Muscle layer of duodenum (tissue), 2 donors: ENCODE measurements at regions not wholly inside any gene's neighbourhood (a gene's known extent, or its start where the extent isn't known, plus 50 kb on each side); places are given as distances from the start of the nearest gene placed in this dataset.

Experiments used
- H3K27ac ChIP-seq: one replicate; pipeline ENCODE4 v1.7.0; 2013; ENCODE audit warnings: mild to moderate bottlenecking, low read length
- H3K27me3 ChIP-seq: one replicate; pipeline ENCODE4 v1.7.0; 2013; ENCODE audit warnings: low read depth, mild to moderate bottlenecking, control low read depth, low read length
- H3K36me3 ChIP-seq, 2 donors: one replicate each; pipeline ENCODE4 v1.7.0; 2013; ENCODE audit warnings: low read length in 2 of 2, control low read depth in 1 of 2, mild to moderate bottlenecking in 1 of 2; ENCODE audit not compliant: insufficient read depth in 2 of 2, control insufficient read depth in 1 of 2
- H3K4me1 ChIP-seq, 2 donors: one replicate each; pipeline ENCODE4 v1.7.0; 2013; ENCODE audit warnings: low read length in 2 of 2, mild to moderate bottlenecking in 2 of 2, control low read depth in 1 of 2, moderate library complexity in 1 of 2; ENCODE audit not compliant: insufficient read depth in 2 of 2, control insufficient read depth in 1 of 2
- H3K4me3 ChIP-seq, 2 donors: one replicate each; pipeline ENCODE4 v1.7.0; 2013; ENCODE audit warnings: low read length in 2 of 2, low read depth in 1 of 2, mild to moderate bottlenecking in 1 of 2
- H3K9me3 ChIP-seq, 2 donors: one replicate each; pipeline ENCODE4 v1.7.0; 2013; ENCODE audit warnings: low read length in 2 of 2, control low read depth in 1 of 2, mild to moderate bottlenecking in 1 of 2; ENCODE audit not compliant: control insufficient read depth in 1 of 2
- donor health status: healthy.

DNA sequence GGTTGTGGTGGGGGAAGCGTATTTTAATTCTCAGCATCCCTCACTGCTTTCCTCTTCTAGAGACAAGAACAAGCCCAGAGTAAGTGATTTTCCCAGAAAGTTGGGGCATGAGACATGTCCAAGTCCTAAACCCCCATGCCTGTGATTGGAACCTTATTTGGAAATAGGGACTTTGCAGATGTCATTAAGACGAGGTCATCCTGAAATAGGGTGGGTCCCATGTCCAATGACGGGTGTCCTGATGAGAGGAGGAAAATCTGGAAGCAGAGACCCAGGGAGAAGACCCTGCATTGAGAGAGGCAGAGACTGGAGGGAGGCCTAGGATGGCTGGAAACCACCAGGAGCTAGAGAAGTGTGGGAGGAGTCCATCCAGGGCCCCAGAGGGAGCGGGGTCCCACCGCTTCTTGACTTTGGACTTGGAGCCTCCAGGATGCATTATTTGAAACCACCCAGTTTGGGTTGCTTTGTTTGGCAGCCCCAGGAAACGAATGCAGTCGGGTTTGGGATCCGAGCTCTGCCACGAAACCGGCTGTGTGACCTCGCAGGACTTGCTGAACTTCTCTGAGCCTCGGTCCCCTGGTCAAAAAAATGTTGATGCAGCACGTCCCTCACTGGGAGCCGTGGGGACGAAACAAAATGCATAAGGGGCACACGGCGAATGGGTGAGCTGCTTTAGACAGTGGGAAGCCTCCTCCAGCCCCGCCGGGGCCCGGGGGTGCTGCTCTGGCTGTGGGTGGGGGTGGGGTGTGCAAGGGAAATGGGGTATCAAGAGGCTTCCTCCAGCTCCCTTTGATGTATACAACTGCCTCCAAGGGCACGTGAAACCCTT is 113.9 kb downstream of the CPZ start:
- H3K4me3 ChIP-seq, result no peak overlapping the region
- H3K27me3 ChIP-seq, result no peaks in the 10 kb centered on the region
- H3K4me1 ChIP-seq, result no peaks in the 10 kb centered on the region
- H3K9me3 ChIP-seq, result no peaks in the 10 kb centered on the region
- H3K36me3 ChIP-seq, result no peaks in the 10 kb centered on the region
- H3K27ac ChIP-seq, result no peak overlapping the region

DNA sequence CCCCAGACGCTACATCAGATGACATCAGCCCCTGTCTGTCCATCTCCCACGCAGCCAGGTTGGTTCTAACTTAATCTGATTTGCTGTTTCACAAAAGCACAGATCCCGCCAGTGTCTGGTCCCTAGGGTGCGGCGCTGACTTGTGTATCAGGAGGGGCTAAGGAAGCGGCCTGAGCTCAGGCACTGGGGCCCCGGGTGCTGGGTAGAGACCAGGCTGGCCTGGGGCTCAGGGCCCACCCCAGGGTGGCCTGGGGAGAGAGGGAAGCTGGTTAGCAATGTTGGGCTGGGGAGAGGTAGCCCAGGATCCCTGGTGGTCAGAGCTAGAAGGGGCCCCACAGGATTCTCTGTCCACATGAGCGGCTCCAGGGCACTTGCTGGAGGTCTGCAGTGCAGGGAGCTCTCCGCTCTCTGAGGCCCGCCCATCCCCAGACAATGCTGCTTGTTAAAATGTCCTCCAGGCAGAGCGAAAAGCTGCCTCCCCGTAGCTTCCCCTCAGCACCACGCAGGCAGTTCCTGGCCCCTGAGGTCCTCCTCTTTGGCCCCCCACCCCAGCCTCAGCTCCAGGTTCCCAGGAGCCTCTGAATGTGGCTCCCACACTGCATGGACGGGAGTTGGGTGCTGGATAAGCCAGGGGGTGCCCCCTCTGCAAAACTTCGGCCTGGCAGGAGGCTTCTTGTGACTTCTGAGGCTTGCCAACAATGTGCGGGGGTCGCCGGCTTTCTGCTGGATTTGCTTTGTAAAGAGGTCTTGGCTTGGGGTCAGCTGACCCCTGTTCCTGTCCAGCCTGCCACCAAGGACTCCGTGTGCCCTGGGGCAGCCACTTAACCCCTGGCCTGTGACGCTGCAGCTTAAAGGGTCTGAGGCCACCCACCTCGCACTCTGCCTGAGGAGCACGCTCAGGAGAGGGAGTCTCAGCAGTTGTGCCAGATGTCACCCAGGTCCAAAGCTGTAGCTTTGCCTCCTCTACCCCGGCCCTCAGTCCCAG is 112.9 kb downstream of the CPZ start:
- Histone ChIP-seq H3K27me3 (no peaks in the 10 kb centered on the region), H3K9me3 (no peaks in the 10 kb centered on the region), H3K4me1 (no peaks in the 10 kb centered on the region), H3K27ac (no peak overlapping the region), H3K36me3 (no peaks in the 10 kb centered on the region), H3K4me3 (no peak overlapping the region)

DNA sequence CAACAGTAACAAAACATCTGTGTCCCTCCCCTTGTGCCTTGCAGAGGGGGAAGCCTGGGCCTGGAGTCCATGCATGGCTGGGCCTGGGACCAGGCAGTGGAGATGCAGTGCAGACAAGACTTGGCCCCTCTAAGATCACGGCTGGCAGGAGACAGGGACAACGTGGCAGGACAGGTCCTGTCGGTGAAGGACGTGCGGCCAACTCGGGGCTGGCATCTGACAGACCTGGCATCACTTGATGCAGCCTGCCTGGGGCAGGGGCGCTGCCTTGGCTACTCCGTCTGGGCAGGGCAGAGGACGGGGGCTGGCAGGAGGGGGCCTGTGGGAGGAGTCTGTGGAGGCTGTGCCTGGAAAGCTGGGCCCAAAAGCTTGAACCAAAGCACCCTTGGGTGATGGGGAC is 112.1 kb downstream of the CPZ start:
- H3K9me3 ChIP-seq, result no peaks in the 10 kb centered on the region
- no peak overlapping the region for H3K27ac ChIP-seq
- no peaks in the 10 kb centered on the region for H3K4me1 ChIP-seq
- no peaks in the 10 kb centered on the region for H3K36me3 ChIP-seq
- no peaks in the 10 kb centered on the region for H3K27me3 ChIP-seq
- H3K4me3 ChIP-seq, result no peak overlapping the region

DNA sequence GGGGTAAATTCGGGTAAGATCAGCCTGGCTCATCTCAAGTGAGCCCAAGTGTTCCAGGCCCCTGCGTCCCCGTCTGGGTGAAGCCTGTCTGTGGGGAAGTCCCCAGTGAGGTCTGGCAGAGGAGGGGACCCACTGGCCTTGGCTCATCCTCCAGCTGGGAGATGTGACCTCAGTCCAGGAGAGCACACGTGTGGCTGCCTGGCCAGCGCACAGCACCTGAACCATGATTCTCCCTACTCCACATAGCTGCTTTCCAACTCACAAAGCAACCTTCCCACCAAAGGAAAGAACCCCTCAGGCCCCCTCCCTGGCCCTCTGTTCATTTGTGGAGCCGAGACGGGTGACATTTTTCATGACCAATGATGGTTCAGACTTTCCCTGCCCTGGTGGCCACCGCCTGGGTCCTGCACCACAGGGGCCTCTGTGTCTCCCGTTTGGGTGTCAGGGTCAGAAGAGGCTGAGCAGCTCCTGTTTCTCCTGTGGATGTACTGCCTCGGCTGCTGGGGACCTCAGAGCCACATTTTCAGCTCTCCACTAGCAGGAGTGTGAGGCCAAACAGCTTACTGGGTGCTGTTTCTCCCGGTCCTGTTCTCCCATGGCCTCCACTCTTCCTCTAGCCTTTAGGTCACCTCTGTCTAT is 111.4 kb downstream of the CPZ start:
- Histone ChIP-seq H3K4me1 (no peaks in the 10 kb centered on the region), H3K36me3 (no peaks in the 10 kb centered on the region), H3K9me3 (no peaks in the 10 kb centered on the region), H3K4me3 (no peak overlapping the region), H3K27ac (no peak overlapping the region), H3K27me3 (no peaks in the 10 kb centered on the region)

DNA sequence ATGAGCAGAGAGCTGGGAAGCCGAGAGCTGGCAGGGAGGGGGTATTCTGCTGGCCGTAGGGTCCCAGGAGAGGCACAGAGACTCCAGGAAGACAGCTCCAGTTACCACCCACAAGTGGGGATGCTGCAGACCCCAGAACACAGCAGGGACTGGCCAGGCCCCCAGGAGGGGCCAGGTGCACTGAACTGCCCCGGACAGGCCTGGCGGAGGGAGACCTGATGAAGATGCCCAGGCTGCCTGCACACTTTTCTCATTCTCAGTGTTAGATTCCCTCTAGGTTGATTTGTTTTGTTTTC is 110.8 kb downstream of the CPZ start:
- Histone ChIP-seq H3K36me3 (no peaks in the 10 kb centered on the region), H3K27me3 (no peaks in the 10 kb centered on the region), H3K9me3 (no peaks in the 10 kb centered on the region), H3K4me3 (no peak overlapping the region), H3K4me1 (no peaks in the 10 kb centered on the region), H3K27ac (no peak overlapping the region)

DNA sequence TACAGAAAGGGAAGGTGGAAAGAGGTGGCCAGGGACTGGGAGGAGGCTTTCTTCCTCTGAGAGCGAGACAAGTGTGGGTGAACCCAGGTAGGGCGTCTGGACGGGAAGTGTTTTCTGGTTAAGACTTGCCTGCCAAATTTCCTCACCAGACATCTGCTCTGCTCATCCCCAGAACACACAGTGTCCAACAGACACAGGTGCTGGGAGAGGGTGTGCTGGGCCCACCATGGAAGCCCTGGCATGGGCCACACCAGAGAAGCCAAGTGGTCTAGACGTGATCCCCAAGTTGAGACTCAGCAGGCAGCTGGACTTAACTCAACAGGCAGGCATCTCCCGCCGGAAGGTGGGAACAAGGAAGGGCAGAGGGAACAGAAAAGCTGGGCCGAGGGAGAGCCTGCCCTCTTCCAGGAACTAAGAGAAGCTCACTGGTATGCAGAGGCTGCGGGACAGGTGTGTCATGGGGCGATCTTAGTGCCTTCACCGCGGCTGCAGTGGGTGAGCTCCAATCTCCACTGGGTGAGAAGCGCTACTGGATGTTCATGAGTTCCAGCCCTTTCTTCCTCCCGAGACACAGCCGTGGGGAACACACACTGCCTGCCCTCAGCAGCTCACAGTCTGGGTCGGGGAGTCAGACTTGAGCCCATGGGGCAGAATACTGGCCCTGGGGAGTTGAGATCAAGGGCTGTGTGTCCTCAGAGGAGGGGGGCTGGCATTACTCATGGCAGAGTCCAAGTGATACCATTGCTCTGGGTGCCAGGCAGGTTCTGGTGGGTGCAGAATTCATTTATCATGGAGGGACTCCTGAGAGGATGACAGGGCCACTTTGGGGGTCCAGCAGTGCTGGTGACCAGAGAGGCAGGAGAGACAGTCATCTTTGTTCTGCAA is 110.2 kb downstream of the CPZ start:
- Histone ChIP-seq H3K27me3 (no peaks in the 10 kb centered on the region), H3K4me1 (no peaks in the 10 kb centered on the region), H3K9me3 (no peaks in the 10 kb centered on the region), H3K36me3 (no peaks in the 10 kb centered on the region), H3K27ac (no peak overlapping the region), H3K4me3 (no peak overlapping the region)

DNA sequence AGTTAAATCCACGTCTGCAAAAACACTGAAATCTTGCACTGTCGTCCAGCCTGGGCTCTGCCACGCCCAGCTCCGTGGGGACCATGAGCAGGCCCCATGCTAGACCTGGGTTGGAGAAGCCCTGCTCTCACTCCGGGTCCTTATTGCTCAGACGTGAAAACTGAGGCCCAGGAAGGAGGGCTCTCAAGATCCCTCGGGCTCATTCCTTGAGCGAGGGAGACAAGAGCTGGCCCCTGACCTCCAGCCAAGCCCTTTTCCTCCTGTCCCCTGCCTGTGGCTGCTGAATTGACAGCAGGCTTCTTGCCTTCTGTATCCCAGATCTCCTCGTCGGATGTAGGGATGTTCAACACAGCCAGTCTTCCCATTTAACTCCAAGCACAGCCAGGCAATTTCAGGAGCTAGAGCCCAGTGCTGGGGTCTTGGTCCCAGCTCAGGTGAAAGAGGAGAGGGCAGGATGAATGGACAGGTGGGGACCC is 109.5 kb downstream of the CPZ start:
- no peak overlapping the region for H3K27ac ChIP-seq
- no peaks in the 10 kb centered on the region for H3K36me3 ChIP-seq
- no peak overlapping the region for H3K4me3 ChIP-seq
- H3K4me1 ChIP-seq, result no peaks in the 10 kb centered on the region
- H3K27me3 ChIP-seq, result no peaks in the 10 kb centered on the region
- no peaks in the 10 kb centered on the region for H3K9me3 ChIP-seq

DNA sequence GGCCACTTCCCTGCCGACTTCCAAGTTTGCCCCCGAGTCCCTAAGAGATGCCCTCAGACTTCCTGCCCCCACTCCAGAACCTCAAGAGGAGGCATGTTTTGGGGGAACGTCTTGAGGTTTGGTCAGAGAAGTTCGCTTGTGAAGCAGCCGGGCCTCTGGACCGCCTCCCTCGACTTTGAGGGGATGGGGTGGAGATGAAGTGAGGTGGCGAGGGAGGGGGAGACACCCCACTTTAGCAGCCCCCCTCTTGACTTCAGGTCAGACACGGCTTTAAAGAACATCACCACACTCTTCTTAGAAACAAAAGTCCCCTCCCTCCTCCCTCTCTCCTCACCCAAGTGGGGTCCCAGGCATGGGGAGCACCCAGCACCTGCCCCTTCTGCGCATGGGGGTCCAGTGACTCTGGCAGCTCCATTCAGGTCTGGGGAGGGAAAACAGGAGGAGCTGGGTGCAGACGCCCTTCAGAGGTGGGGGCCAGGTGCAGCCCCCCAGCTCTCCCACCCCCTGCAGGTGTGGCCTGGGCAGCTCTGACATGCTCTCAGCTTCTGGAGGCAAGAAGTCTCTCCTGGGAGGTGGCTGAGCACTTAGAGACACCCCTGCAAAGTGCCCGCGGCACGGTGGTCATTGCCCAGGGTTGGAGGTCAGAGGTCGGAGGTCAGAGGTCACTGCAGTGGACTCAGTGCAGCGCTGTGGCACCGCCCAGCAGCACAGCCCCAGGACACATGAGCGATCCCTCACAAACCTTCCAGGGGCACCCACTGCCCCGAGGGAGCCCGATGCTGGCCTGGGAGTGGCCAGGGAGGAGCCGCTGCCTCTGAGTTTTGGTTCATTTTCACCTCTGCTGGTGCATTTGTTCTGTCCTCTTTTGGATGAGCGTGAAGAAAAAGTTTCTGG is 108.8 kb downstream of the CPZ start:
- no peaks in the 10 kb centered on the region for H3K27me3 ChIP-seq
- no peak overlapping the region for H3K4me3 ChIP-seq
- H3K9me3 ChIP-seq, result no peaks in the 10 kb centered on the region
- no peaks in the 10 kb centered on the region for H3K4me1 ChIP-seq
- no peak overlapping the region for H3K27ac ChIP-seq
- H3K36me3 ChIP-seq, result no peaks in the 10 kb centered on the region

DNA sequence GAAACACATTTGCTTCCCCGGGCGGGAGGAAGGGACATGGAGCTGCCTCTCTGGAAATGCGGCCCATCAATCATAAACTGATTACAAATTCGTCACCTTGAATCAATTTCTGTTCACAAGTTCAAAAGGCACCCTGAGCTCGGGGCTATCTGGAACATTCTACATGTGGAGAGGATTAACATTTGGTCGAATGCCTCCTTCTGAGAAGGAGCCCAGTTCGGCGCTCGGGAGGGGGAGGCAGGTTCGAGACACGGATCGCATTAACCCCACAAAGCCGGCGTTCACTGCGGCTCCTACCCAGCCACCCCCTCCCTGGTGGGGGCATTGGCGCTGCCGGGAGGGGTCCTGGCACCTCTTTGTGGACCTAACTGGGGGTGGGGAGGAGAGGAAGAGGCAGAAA is 108.0 kb downstream of the CPZ start:
- Histone ChIP-seq H3K36me3 (no peaks in the 10 kb centered on the region), H3K9me3 (no peaks in the 10 kb centered on the region), H3K27me3 (no peaks in the 10 kb centered on the region), H3K4me3 (no peak overlapping the region), H3K27ac (no peak overlapping the region), H3K4me1 (no peaks in the 10 kb centered on the region)

DNA sequence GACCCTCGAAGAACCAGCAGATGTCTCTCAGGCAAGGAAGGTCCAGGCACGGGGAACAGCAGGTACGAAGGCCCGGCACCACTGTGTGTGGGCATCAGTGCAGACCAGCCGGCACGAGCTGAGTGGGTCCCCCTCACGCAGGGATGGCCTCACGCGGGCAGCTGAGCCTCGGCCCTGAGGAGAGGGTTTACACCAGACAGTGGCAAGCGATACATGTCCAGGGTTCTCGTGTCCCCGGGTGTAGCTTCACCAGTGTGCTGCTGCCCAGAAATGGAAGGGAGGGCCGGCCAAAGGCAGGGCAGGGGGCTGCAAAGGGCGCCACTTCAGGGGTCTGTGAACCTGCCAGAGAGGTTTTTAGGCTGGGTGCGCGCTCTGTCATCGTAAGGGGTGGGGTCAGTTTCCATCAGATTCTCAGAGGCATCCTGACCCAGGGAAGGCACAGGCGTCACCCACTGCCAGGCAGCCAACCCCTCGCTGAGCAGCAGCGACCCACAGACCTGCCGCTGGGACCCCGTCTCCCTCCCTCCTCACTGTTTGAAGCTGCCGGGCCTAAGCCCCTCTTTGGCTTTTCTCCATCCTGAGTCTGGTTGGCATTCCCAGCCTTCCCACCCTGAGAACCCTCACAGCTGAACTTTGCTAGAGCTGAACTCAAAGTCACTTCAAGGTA is 107.0 kb downstream of the CPZ start:
- Histone ChIP-seq H3K27ac (no peak overlapping the region), H3K9me3 (no peaks in the 10 kb centered on the region), H3K4me3 (no peak overlapping the region), H3K27me3 (no peaks in the 10 kb centered on the region), H3K4me1 (no peaks in the 10 kb centered on the region), H3K36me3 (no peaks in the 10 kb centered on the region)
